SK-N-MC (cell line): ENCODE measurements at regions not wholly inside any gene's neighbourhood (a gene's known extent, or its start where the extent isn't known, plus 50 kb on each side); places are given as distances from the start of the nearest gene placed in this dataset.

Source experiments
- EZH2 ChIP-seq: fragments of 200-600 bp; sonication (generic); IDR thresholded peaks from one replicate; pipeline ENCODE4 v1.6.1; 2017; ENCODE audit warnings: antibody characterized with exemption
- POLR2AphosphoS5 ChIP-seq: IDR thresholded peaks from 2 replicates; pipeline ENCODE4 v1.6.1; 2012; ENCODE audit warnings: mild to moderate bottlenecking, low read depth, low read length, borderline replicate concordance

GRCh38 chr9:14389146-14389545, 75.2 kb upstream of the NFIB start:
- TF ChIP-seq EZH2 = no peak
- no peak for TF ChIP-seq POLR2AphosphoS5
